Lower leg skin (tissue), 3 donors: ENCODE measurements at regions not wholly inside any gene's neighbourhood (a gene's known extent, or its start where the extent isn't known, plus 50 kb on each side); places are given as distances from the start of the nearest gene placed in this dataset.

Source experiments
- CTCF ChIP-seq, 3 donors: fragments of 450-650 bp; IDR thresholded peaks; one replicate each; pipeline ENCODE4 v1.5.1; 2016; ENCODE audit warnings: antibody characterized with exemption in 3 of 3, mild to moderate bottlenecking in 3 of 3, moderate library complexity in 2 of 3
- POLR2A ChIP-seq, 2 donors: fragments of 450-650 bp; IDR thresholded peaks; one replicate each; pipeline ENCODE4 v1.6.1; 2016 to 2017; ENCODE audit warnings: antibody characterized with exemption in 2 of 2, mild to moderate bottlenecking in 1 of 2, moderate library complexity in 1 of 2

GRCh38 chr13:90519157-90519556, 828.3 kb upstream of the MIR17HG start:
- TF ChIP-seq CTCF (IDR thresholded peaks at IDR 0.05): no peak
- TF ChIP-seq POLR2A (IDR thresholded peaks at IDR 0.05): no peak
